H1 (cell line): ENCODE measurements at regions not wholly inside any gene's neighbourhood (a gene's known extent, or its start where the extent isn't known, plus 50 kb on each side); places are given as distances from the start of the nearest gene placed in this dataset.

Experiments
- BACH1 ChIP-seq: IDR thresholded peaks from 2 replicates; pipeline ENCODE4 v1.6.1; 2012; ENCODE audit warnings: low read length, improper control_type of control experiment
- CTCF ChIP-seq, 3 experiments: IDR thresholded peaks; 1 replicate in 2 of 3; 2 replicates in 1 of 3; pipeline versions ENCODE4 v1.5.1 to v1.6.1; 2011; ENCODE audit warnings: low read length in 3 of 3, mild to moderate bottlenecking in 3 of 3, inconsistent platforms in 2 of 3, low read depth in 1 of 3, moderate library complexity in 1 of 3; ENCODE audit not compliant: insufficient read depth in 1 of 3; ENCODE audit errors: control extremely low read depth in 1 of 3
- POLR2A ChIP-seq, 2 experiments: IDR thresholded peaks; 1 replicate in 1 of 2; 2 replicates in 1 of 2; pipeline ENCODE4 v1.6.1; 2011; ENCODE audit warnings: low read depth in 2 of 2, low read length in 2 of 2, mild to moderate bottlenecking in 2 of 2; ENCODE audit errors: control extremely low read depth in 1 of 2

DNA sequence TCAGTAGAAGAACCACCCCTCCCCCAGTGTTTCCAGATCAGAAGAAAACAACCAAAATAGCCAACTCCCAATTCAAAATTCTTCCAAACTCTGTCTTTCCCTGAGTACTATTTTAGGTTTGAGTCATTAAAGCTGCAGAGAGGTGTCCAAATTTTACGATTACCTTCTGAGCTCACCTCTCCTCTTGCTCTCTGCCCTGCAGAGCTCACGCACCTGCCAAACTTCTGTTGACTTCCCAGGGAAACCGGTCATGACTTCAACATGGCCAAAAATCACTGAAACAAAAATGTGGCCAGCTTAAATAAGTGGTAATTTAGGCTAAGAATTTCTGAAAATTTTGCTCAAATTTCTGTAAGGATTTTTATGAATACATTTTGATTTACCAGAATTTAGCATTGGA, 70.9 kb upstream of the OTX2 start:
- TF ChIP-seq POLR2A (IDR thresholded peaks at IDR 0.05; ENCODE audit: control extremely low read depth in 1 of 2, low read depth in 2 of 2, low read length in 2 of 2) (no peak), BACH1 (no peak), CTCF (IDR thresholded peaks at IDR 0.05; ENCODE audit: control extremely low read depth in 1 of 3, insufficient read depth in 1 of 3, low read depth in 1 of 3, low read length in 3 of 3) (no peak)
